ENCODE measurements at regions not wholly inside any gene's neighbourhood (a gene's known extent, or its start where the extent isn't known, plus 50 kb on each side); places are given as distances from the start of the nearest gene placed in this dataset.

GRCh38 chr3:59653405-59654122 is 603.7 kb upstream of the CFAP20DC start:
- H3K27me3 ChIP-seq (replicated peaks; ENCODE audit: insufficient read depth), result no peaks in the 10 kb centered on the region
- peak overlapping the region in 1 of 2 donors; percentile 25 for H3K27ac ChIP-seq
- peaks cover 12% of the 10 kb centered on the region for H3K9me3 ChIP-seq
- no peaks in the 10 kb centered on the region for H3K36me3 ChIP-seq
- TF ChIP-seq CTCF (IDR thresholded peaks at IDR 0.05), result no peak
- ATAC-seq (ENCODE audit: insufficient number of reproducible peaks, low FRiP score, low read depth) (no peak), DNase-seq (ENCODE audit: low spot score) (no peak)
- H3K4me1 ChIP-seq (ENCODE audit: control insufficient read depth in 1 of 2, low read depth in 2 of 2), result peaks cover 0 to 17% of the 10 kb centered on the region in 2 donors
- peak overlapping the region; percentile 2 for H3K4me3 ChIP-seq

DNA sequence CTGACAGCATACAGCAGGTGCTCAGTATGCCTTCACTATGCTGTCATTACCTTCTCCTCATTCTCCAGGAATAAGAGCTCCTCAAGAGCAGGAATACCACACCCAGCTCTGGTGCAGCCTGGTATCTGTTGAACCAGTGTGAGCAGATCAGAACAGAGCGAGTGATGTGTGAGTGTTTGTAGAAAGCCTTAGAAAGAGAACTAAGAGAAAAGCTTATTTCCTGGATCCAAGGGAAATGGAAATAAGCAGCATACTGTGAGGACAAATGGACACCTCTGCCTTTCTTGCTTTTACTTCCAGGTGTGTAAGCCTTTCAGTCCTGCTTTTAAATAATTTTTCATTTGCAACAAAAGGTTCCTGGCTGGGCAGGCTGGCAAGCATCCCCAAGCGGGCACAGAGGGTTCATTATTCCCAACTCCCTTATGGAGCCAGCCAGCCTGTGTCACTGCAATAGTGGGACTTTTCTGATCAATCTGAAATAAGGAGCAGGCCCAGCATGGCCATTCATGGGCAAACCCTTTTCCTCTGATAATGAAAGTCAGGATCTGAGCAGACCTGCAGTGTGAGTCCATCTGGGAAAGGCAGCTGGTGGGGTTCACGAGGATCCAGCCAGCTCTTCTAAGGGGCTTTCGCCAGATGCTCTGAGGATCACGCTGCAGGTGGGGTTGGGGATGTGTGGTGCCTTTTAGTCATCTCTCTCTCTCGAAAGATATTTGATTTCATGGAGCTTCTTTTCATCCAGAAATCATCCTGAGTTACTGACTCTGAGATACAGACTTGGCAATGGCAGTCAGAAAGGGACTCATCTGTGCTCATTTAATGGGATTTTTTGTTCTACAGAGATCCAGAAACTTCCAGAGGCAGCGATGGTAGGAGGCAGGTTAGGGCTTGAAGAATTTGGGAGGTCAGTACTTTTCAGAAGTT is 594.9 kb upstream of the CFAP20DC start:
- H3K36me3 ChIP-seq, result no peaks in the 10 kb centered on the region
- peaks cover 4% of the 10 kb centered on the region for H3K9me3 ChIP-seq
- H3K4me1 ChIP-seq (ENCODE audit: control insufficient read depth in 1 of 2, low read depth in 2 of 2), result peaks cover 9 to 17% of the 10 kb centered on the region in 2 donors
- no peak overlapping the region for H3K27ac ChIP-seq
- no peak for TF ChIP-seq CTCF (IDR thresholded peaks at IDR 0.05)
- H3K4me3 ChIP-seq, result no peak overlapping the region
- ATAC-seq (ENCODE audit: insufficient number of reproducible peaks, low FRiP score, low read depth), result no peak
- no peak for DNase-seq (ENCODE audit: low spot score)
- H3K27me3 ChIP-seq (replicated peaks; ENCODE audit: insufficient read depth), result no peaks in the 10 kb centered on the region

GRCh38 chr3:59641169-59641899 is 591.5 kb upstream of the CFAP20DC start:
- Histone ChIP-seq H3K4me3 (no peak overlapping the region), H3K36me3 (no peaks in the 10 kb centered on the region), H3K27ac (no peak overlapping the region), H3K27me3 (replicated peaks; ENCODE audit: insufficient read depth) (no peaks in the 10 kb centered on the region), H3K9me3 (no peaks in the 10 kb centered on the region), H3K4me1 (ENCODE audit: control insufficient read depth in 1 of 2, low read depth in 2 of 2) (peaks cover 9 to 17% of the 10 kb centered on the region in 2 donors)
- TF ChIP-seq CTCF (IDR thresholded peaks at IDR 0.05), result no peak
- DNase-seq (ENCODE audit: low spot score), result no peak
- peak; percentile 69 for ATAC-seq (ENCODE audit: insufficient number of reproducible peaks, low FRiP score, low read depth)

DNA sequence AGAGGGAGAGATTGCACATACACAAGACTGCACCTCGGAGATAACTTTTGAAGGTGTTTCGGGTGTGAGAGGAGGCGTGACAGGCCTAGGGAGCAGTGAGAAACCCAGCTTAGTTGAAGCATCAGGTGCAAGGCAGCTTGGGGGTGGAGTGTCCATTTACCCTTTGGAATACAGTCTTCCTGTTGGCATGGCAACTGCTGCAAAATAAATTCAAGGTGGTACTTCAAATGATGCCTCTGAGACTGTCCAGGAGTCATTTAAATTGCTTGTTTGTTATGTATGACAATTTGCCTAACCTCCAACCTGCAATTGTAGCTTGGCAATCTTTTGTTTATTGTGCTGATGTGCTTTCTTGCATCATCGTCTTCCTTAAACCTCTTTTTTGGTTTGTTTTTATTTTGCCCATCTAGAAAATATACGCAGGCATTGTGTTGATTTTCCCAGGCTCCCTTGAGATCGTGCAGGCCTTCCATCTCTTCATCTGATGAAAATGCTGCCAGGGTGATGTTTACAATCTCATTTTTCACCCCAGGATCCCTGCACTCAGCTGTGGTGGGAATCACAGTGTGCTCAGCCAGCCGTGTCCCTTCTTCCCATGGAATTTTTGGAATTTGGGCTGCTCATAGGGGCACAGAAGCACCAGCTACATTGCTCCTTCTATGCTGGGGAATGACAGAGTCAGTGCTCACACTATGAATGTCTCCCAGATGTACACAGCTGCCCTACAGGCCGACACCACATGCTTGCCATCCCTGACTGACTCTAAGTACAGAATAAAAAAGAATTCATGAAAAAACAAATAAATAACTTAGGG is 583.1 kb upstream of the CFAP20DC start:
- ATAC-seq (ENCODE audit: insufficient number of reproducible peaks, low FRiP score, low read depth), result no peak
- no peak overlapping the region for H3K4me3 ChIP-seq
- no peaks in the 10 kb centered on the region for H3K9me3 ChIP-seq
- no peaks in the 10 kb centered on the region for H3K36me3 ChIP-seq
- peaks cover 0 to 14% of the 10 kb centered on the region in 2 donors for H3K4me1 ChIP-seq (ENCODE audit: control insufficient read depth in 1 of 2, low read depth in 2 of 2)
- no peak for TF ChIP-seq CTCF (IDR thresholded peaks at IDR 0.05)
- DNase-seq (ENCODE audit: low spot score), result no peak
- H3K27me3 ChIP-seq (replicated peaks; ENCODE audit: insufficient read depth), result no peaks in the 10 kb centered on the region
- H3K27ac ChIP-seq, result no peak overlapping the region
